ENCODE measurements at regions not wholly inside any gene's neighbourhood (a gene's known extent, or its start where the extent isn't known, plus 50 kb on each side); places are given as distances from the start of the nearest gene placed in this dataset.
"Not testable (repeated sequence)": the region's sequence is repeated elsewhere in the genome, so short reads cannot be mapped to it uniquely, and the experiment has no call there.

- DNase-seq (ENCODE audit: low read depth in 4 of 4, low spot score in 2 of 4): no peak
These were observed 73.0 kb downstream of the GBP6 start for GRCh38 chr1:89436856-89437255.

GRCh38 chr1:89438301-89438700, 74.4 kb downstream of the GBP6 start:
- DNase-seq (ENCODE audit: low read depth in 4 of 4, low spot score in 2 of 4): not testable (repeated sequence)

- no peak for DNase-seq (ENCODE audit: low read depth in 4 of 4, low spot score in 2 of 4)
These were observed 77.1 kb downstream of the GBP6 start for GRCh38 chr1:89440911-89441310.

- DNase-seq (ENCODE audit: low read depth in 4 of 4, low spot score in 2 of 4): no peak
These were observed 79.8 kb upstream of the LRRC8B start for GRCh38 chr1:89444791-89445190.

DNA sequence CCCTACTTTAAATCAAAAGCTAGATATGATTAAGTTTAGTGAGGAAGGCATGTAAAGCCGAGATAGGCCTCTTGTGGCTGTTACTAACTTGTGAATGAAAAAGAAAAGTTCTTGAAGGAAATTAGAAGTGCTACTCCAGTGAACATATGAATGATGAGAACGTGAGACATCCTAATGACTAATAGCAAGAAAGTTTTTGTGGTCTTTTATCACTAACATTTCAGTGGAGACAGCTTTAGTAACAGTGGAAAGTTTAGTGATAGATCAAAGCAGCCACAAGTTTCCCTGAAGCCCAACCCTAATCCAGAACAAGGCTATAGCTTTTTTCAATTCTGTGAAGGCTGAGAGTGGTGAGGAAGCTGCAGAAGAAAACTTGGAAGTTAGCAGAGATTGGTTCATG, 73.6 kb upstream of the LRRC8B start:
- no peak for DNase-seq (ENCODE audit: low read depth in 4 of 4, low spot score in 2 of 4)

DNA sequence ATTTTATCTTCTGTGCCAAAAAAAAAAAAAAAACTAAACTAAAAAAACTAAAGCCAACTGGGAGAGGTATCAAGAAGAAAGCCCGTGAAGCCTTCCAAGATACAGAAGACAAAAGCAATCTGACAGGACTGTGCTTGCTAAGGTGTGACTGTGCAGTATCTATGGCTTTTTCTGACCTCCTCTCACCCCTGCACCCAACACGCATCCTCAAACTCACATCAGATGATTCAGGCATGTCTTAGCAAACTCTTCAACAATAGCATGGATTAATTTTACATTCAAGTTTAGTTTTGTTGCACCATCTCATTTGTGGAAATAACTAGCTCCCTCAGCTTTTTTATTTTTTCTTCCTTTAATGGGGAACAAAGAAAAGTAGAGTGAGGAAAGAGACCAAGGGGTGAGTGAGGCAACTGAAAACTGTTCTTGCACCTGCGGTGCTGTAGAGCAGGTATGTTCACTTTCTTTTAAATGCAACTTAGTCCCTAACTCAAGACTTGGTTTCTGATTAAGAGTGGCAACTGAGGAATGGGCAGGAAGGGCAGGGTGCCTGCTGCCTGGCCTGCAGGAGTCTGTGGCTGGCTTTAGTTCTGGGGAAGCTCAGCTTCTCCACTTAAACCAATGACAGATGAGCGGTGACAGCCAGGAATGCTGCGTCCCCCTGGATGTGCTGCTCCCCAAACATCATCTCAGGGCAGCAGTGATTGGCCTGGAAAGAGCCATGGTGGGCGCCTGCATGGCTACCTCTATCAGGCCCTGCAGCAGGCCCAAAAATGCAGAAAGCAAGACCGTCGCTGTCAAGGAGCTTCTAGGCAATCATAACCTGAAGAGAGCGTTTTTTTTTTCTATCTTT, 71.3 kb upstream of the LRRC8B start:
- DNase-seq (ENCODE audit: low read depth in 4 of 4, low spot score in 2 of 4): no peak

- DNase-seq (ENCODE audit: low read depth in 4 of 4, low spot score in 2 of 4): peak in 2 of 4 donors; percentile 22 to 32
These were observed 69.6 kb upstream of the LRRC8B start for GRCh38 chr1:89454845-89455521.

GRCh38 chr1:89457046-89457445, 67.6 kb upstream of the LRRC8B start:
- no peak for DNase-seq (ENCODE audit: low read depth in 4 of 4, low spot score in 2 of 4)

DNA sequence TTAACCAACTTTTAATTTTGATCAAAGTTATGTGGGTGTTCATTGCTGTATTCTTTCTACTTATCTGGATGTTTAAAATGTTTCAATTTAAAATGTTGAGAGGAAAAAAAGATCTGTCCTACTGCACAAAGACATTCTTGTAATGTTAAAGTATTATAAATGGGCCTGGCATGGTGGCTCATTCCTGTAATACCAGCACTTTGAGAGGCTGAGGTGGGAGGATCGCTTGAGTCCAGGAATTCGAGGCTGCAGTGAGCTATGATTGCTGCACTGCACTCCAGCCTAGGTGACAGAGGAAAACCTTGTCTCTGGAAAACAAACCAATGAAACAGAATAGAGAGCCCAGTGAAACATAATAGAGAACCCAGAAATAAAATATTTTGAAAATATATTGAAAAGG, 65.5 kb upstream of the LRRC8B start:
- DNase-seq (ENCODE audit: low read depth in 4 of 4, low spot score in 2 of 4): no peak

DNA sequence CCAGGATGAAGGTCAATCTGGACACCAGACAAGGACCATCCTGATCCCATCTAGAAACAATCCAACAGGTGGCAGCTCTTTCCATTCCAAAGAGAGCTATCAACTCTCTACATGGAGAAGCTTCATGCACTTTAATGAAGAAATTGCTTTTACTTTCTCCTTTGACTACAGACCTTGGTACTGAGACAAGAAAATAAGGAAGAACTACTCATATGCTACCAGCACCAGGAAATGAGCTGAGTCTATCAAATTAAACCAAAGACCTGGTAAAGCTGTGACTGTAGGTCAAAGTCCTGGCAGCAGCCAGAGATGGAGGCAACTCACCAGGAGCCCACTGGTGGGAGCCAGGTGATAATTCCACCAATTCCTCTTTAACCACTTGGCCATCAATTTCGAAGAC, 64.3 kb upstream of the LRRC8B start:
- DNase-seq (ENCODE audit: low read depth in 4 of 4, low spot score in 2 of 4): no peak

DNA sequence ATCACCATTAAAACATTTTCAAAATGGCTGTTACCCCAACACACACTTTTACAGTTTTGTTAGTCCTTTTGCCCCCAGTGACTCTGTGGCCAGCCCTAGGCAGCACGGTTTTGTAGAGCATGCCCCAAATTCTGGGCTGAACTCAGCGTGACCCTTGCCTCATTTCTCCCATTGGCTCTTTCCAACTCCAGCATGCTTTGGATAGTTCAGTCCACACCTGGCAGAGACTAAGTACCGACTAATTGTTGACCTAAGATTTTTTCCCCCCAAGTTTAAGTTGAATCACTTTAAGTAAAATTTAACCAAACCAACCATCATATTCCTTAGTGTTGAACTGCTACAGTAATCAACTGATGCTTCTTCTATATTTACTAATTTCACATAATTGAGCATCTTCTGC, 62.4 kb upstream of the LRRC8B start:
- no peak for DNase-seq (ENCODE audit: low read depth in 4 of 4, low spot score in 2 of 4)

DNA sequence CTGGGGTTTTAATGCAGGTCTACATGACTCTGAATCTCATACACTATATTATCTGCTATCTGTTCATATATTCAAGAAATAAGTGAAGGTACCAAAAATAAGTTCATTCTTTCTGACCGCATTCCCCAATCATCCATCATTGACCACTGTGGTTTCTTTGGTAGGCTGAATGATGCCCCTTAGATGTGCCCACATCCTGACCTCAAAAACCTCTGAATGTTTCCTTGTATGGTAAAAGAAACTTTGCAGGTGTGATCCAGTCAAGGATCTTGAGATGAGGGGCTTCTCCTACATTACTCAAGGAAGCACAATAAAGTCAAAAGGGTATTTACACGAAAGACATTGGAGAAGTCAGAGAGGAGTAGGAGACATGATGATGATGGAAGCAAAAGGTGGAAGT, 60.6 kb upstream of the LRRC8B start:
- no peak for DNase-seq (ENCODE audit: low read depth in 4 of 4, low spot score in 2 of 4)

- no peak for DNase-seq (ENCODE audit: low read depth in 4 of 4, low spot score in 2 of 4)
These were observed 59.4 kb upstream of the LRRC8B start for GRCh38 chr1:89465201-89465600.

- DNase-seq (ENCODE audit: low read depth in 4 of 4, low spot score in 2 of 4): no peak
These were observed 58.2 kb upstream of the LRRC8B start for GRCh38 chr1:89466307-89466930.

GRCh38 chr1:89472253-89472652, 52.4 kb upstream of the LRRC8B start:
- DNase-seq (ENCODE audit: low read depth in 4 of 4, low spot score in 2 of 4): no peak

DNA sequence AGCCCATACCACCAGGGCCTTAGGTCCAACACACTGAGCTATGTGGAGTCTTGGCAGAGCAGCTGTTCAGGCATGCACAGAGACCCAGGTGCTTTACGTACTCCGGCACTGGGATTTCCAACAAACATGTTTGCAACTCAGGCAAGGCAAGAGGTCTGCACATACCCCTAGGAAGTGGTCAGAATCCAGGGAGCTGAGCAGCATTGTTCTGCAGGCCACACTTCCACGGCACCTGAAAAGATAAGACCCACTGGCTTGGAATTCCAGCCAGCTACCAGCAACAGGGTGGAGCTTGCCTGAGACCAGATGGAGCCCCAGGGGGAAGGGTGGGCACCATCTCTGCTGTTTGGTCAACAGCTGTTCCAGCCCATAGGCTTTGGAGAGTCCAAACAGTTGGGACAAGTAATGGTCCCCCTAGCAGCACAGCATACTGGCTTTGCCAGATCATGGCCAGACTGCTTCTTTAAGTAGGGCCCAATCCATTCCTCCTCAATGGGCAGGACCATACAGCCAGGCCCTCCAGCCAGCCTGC, 51.7 kb upstream of the LRRC8B start:
- DNase-seq (ENCODE audit: low read depth in 4 of 4, low spot score in 2 of 4): no peak
